Kidney (tissue), 13 donors: ENCODE measurements at regions not wholly inside any gene's neighbourhood (a gene's known extent, or its start where the extent isn't known, plus 50 kb on each side); places are given as distances from the start of the nearest gene placed in this dataset.

Experiments used
- DNase-seq, 5 donors: peaks; one replicate each; pipeline ENCODE4 v3.0.0-alpha.2; 2013 to 2020
- FAIRE-seq: peaks from 2 replicates; lab custom pipeline; 2012; peaks lifted over from hg19 to GRCh38; lab: Jason Lieb, UNC
- H3K27ac ChIP-seq, 2 donors: one replicate each; pipeline ENCODE4 v1.7.0; 2013; ENCODE audit warnings: low read depth in 2 of 2, low read length in 2 of 2, inconsistent platforms in 1 of 2
- H3K27me3 ChIP-seq: one replicate; pipeline ENCODE4 v1.7.1; 2013; ENCODE audit warnings: low read length, inconsistent platforms; ENCODE audit not compliant: control insufficient read depth, insufficient read depth
- H3K36me3 ChIP-seq, 3 donors: one replicate each; pipeline versions ENCODE4 v1.7.0 to v1.7.1; 2013; ENCODE audit warnings: low read length in 3 of 3, control low read depth in 1 of 3, inconsistent platforms in 1 of 3; ENCODE audit not compliant: insufficient read depth in 3 of 3, control insufficient read depth in 2 of 3
- H3K4me1 ChIP-seq, 3 donors: one replicate each; pipeline versions ENCODE4 v1.7.0 to v1.7.1; 2013; ENCODE audit warnings: low read length in 3 of 3, inconsistent platforms in 1 of 3, low read depth in 1 of 3; ENCODE audit not compliant: control insufficient read depth in 2 of 3, insufficient read depth in 2 of 3
- H3K4me3 ChIP-seq, 3 donors: one replicate each; pipeline versions ENCODE4 v1.7.0 to v1.8.1; 2013; ENCODE audit warnings: low read length in 3 of 3, control low read depth in 1 of 3, inconsistent platforms in 1 of 3
- H3K9ac ChIP-seq, 3 donors: one replicate each; pipeline versions ENCODE4 v1.7.0 to v1.7.1; 2013; ENCODE audit warnings: low read length in 3 of 3, control low read depth in 1 of 3, inconsistent platforms in 1 of 3
- H3K9me3 ChIP-seq, 3 donors: one replicate each; pipeline versions ENCODE4 v1.7.0 to v1.7.1; 2013; ENCODE audit warnings: low read length in 3 of 3, control low read depth in 1 of 3, inconsistent platforms in 1 of 3; ENCODE audit not compliant: control insufficient read depth in 2 of 3, insufficient read depth in 1 of 3
- intact Hi-C: fragments of 100-400 bp; cut with DNase I; formaldehyde crosslinking; loops from one replicate; pipeline ENCODE4 v1.11.1; 2022
- TF ChIP-seq, protein P1 (sequence below): IDR thresholded peaks from 3 replicates; pipeline ENCODE4 v1.5.1; 2012; ENCODE audit warnings: mild to moderate bottlenecking, moderate library complexity, borderline replicate concordance; ENCODE audit not compliant: insufficient read depth; ENCODE audit errors: extremely low read depth
- donor health status: control.
- donor health status: control.
- donor health status: control.
- donor health status: control.
- donor health status: control.
- donor health status: DM: yes; HTN: yes; CAD: no.
- donor health status: Normal renal cell carcinoma (clear cell type).

DNA sequence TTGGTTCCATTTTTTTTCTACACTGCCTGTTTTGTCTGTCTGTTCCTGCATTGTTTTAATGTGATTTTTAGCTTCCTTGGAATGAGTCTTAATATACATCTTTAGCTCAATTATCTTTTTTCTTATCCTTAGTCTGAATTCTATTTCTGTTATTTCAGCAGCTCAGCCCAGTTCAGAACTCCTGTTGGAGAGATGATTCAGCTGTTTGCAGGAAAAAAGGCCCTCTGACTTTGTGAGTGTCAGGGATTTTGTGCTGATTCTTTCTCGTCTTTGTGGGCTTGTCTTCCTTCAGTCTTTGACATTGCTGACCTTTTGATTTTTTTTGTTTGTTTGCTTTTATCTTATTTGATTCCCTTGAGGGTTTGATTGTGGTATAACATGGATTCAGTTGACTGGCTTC is 343.2 kb upstream of the TRAM1L1 start:
- H3K36me3 ChIP-seq, result no peaks in the 10 kb centered on the region
- no peaks in the 10 kb centered on the region for H3K4me1 ChIP-seq
- FAIRE-seq (no peak), DNase-seq (no peak)
- intact Hi-C loops, result no loop called here
- no peak overlapping the region for H3K27ac ChIP-seq
- TF ChIP-seq, protein P1, sequence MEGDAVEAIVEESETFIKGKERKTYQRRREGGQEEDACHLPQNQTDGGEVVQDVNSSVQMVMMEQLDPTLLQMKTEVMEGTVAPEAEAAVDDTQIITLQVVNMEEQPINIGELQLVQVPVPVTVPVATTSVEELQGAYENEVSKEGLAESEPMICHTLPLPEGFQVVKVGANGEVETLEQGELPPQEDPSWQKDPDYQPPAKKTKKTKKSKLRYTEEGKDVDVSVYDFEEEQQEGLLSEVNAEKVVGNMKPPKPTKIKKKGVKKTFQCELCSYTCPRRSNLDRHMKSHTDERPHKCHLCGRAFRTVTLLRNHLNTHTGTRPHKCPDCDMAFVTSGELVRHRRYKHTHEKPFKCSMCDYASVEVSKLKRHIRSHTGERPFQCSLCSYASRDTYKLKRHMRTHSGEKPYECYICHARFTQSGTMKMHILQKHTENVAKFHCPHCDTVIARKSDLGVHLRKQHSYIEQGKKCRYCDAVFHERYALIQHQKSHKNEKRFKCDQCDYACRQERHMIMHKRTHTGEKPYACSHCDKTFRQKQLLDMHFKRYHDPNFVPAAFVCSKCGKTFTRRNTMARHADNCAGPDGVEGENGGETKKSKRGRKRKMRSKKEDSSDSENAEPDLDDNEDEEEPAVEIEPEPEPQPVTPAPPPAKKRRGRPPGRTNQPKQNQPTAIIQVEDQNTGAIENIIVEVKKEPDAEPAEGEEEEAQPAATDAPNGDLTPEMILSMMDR, result no peak
- no peak overlapping the region for H3K4me3 ChIP-seq
- H3K9ac ChIP-seq, result no peak overlapping the region
- H3K9me3 ChIP-seq, result no peaks in the 10 kb centered on the region
- H3K27me3 ChIP-seq, result no peaks in the 10 kb centered on the region

DNA sequence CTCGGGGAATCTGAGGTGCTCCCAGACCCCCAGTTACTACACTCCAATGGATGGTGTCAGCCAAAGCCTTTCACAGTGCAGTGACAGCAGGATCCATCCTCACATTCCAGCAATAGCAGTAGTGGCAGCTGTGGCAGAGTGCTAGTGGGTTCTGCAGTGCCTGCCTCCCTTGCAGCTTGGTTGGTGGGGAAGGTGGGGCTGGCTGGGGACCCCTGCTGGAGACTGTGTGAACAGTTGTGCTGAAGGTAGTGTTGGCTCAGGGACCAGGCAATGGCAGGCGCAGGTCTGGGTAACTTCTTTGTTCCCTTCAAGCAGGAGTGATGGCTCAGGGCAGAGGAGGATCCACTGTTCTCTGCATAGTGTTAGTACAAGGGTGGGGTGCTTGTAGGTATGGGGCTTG is 343.7 kb upstream of the TRAM1L1 start:
- Histone ChIP-seq H3K27me3 (no peaks in the 10 kb centered on the region), H3K9ac (no peak overlapping the region), H3K9me3 (no peaks in the 10 kb centered on the region), H3K36me3 (no peaks in the 10 kb centered on the region), H3K4me3 (no peak overlapping the region), H3K4me1 (no peaks in the 10 kb centered on the region), H3K27ac (no peak overlapping the region)
- DNase-seq (no peak), FAIRE-seq (no peak)
- TF ChIP-seq, protein P1, result no peak
- intact Hi-C loops, result no loop called here

DNA sequence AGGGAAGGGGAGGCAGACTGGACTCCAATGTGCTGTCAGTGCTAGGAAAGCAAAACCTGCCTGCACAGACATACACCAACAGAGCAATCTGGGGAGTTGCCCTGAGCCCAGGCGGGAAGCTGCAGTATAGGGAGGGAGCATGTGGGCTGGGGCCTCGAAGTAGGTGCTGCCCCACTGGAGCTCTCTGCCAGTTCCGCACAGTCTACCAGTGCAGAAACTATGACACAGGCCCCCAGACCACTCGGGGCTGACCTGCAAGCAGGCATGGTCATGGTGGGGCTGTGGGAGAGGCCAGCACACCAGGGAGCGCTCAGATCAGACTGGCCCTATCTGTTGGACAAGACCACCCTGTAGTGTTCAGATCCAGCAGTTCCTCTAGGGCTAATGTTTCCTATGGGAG is 344.1 kb upstream of the TRAM1L1 start:
- H3K9me3 ChIP-seq, result no peaks in the 10 kb centered on the region
- H3K4me3 ChIP-seq, result no peak overlapping the region
- H3K4me1 ChIP-seq, result no peaks in the 10 kb centered on the region
- DNase-seq (peak in 1 of 5 donors; percentile 60), FAIRE-seq (no peak)
- TF ChIP-seq, protein P1, result no peak
- no peaks in the 10 kb centered on the region for H3K27me3 ChIP-seq
- no peak overlapping the region for H3K9ac ChIP-seq
- H3K27ac ChIP-seq, result no peak overlapping the region
- no peaks in the 10 kb centered on the region for H3K36me3 ChIP-seq
- intact Hi-C loops, result no loop called here

DNA sequence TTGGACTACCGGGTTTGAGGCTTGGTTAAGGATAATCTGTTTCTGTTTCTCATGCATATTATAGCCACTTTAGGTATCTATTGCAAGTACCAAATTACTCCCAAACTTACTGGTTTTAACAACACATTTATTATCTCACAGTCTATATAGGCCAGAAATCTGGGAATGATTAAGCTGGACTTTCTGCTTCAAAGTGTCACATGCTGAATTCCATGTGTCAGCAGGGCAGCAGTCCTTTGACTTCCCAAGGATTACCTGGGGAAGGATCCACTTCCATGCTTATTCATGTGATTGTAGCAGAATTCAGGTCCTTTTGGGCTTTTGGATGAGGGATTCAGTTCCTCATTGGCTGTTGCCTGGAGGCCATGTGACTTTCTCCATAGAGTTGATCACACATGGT is 349.0 kb upstream of the TRAM1L1 start:
- no peaks in the 10 kb centered on the region for H3K27me3 ChIP-seq
- H3K9me3 ChIP-seq, result no peaks in the 10 kb centered on the region
- H3K9ac ChIP-seq, result no peak overlapping the region
- TF ChIP-seq, protein P1, result no peak
- peak overlapping the region in 1 of 3 donors; percentile 17 for H3K4me3 ChIP-seq
- no peak overlapping the region for H3K27ac ChIP-seq
- DNase-seq, result peak in 1 of 5 donors; percentile 10
- FAIRE-seq, result no peak
- H3K4me1 ChIP-seq, result no peaks in the 10 kb centered on the region
- no peaks in the 10 kb centered on the region for H3K36me3 ChIP-seq
- intact Hi-C loops, result no loop called here
